ENCODE measurements at regions not wholly inside any gene's neighbourhood (a gene's known extent, or its start where the extent isn't known, plus 50 kb on each side); places are given as distances from the start of the nearest gene placed in this dataset.

GRCh38 chr6:82588020-82588419 is 224.4 kb downstream of the TPBG start (continued):
- no peak for TF ChIP-seq ZBTB33 (IDR thresholded peaks at IDR 0.05; ENCODE audit: borderline replicate concordance, low read depth)

- CTCF ChIA-PET, result no interaction called here
- H3K27me3 ChIP-seq (ENCODE audit: insufficient read depth), result no peaks in the 10 kb centered on the region
- no peak for DNase-seq
Observed at GRCh38 chr6:82588859-82589412, 225.3 kb downstream of the TPBG start.

More at GRCh38 chr6:82588859-82589412, 225.3 kb downstream of the TPBG start:
- Histone ChIP-seq H3K4me3 (ENCODE audit: low read depth in 2 of 2, low read length in 1 of 2) (no peak overlapping the region), H4K20me1 (ENCODE audit: insufficient read depth) (no peaks in the 10 kb centered on the region), H3K9me3 (no peaks in the 10 kb centered on the region), H3K79me2 (ENCODE audit: insufficient read depth) (no peaks in the 10 kb centered on the region), H3F3A (replicated peaks; ENCODE audit: insufficient read depth) (peaks cover 2% of the 10 kb centered on the region), H3K4me2 (no peak overlapping the region), H3K27ac (ENCODE audit: low read depth in 2 of 2, low read length in 1 of 2) (no peak overlapping the region), H3K36me3 (replicated peaks in 1 of 2; ENCODE audit: control insufficient read depth in 1 of 2, insufficient read depth in 2 of 2, low read length in 1 of 2) (no peaks in the 10 kb centered on the region), H2AFZ (ENCODE audit: low read depth) (peak overlapping the region; percentile 44; the same call in 1 of the 2 replicates), H3K4me1 (ENCODE audit: control insufficient read depth in 1 of 2, insufficient read depth in 2 of 2, low read depth in 1 of 2, low read length in 1 of 2) (no peaks in the 10 kb centered on the region; a peak in 1 of 4 replicates), H3K9me2 (no peaks in the 10 kb centered on the region), H3K9ac (no peak overlapping the region)
- WGBS (ENCODE audit: low lambda C conversion rate), result 46% methylated on average over 1 of the region's 1 CpG
- TF ChIP-seq POLR2AphosphoS5 (IDR thresholded peaks at IDR 0.05; ENCODE audit: low read depth, low read length), result no peak
- no peak for TF ChIP-seq RCOR1 (IDR thresholded peaks at IDR 0.05; ENCODE audit: low read length)
- TF ChIP-seq EZH2phosphoT487 (IDR thresholded peaks at IDR 0.05; ENCODE audit: borderline replicate concordance, low read depth), result no peak
- TF ChIP-seq ZBTB33 (IDR thresholded peaks at IDR 0.05; ENCODE audit: borderline replicate concordance, low read depth), result no peak
- TF ChIP-seq IRF3 (IDR thresholded peaks at IDR 0.05; ENCODE audit: low read depth, low read length), result no peak
- TF ChIP-seq YY1 (IDR thresholded peaks at IDR 0.05; ENCODE audit: low read depth), result no peak
- TF ChIP-seq USF2 (IDR thresholded peaks at IDR 0.05; ENCODE audit: borderline replicate concordance, low read depth, low read length), result no peak
- TF ChIP-seq CTCF (IDR thresholded peaks at IDR 0.05), result no peak
- TF ChIP-seq RXRA (IDR thresholded peaks at IDR 0.05; ENCODE audit: borderline replicate concordance, low read depth), result no peak
- POLR2A ChIA-PET, result no interaction called here

Data from SK-N-SH (cell line).